ENCODE measurements at regions not wholly inside any gene's neighbourhood (a gene's known extent, or its start where the extent isn't known, plus 50 kb on each side); places are given as distances from the start of the nearest gene placed in this dataset.

- no peak for DNase-seq (ENCODE audit: low spot score)
Observed at GRCh38 chr9:79360387-79361347, 211.1 kb upstream of the TLE4 start.

- no peak for DNase-seq (ENCODE audit: low spot score)
Observed at GRCh38 chr9:79362100-79363081, 209.4 kb upstream of the TLE4 start.

GRCh38 chr9:79369676-79370075 lies 202.1 kb upstream of the TLE4 start:
- DNase-seq (ENCODE audit: low spot score) = no peak

- no peak for DNase-seq (ENCODE audit: low spot score)
Observed at GRCh38 chr9:79371301-79371700, 200.5 kb upstream of the TLE4 start.

- no peak for DNase-seq (ENCODE audit: low spot score)
Observed at GRCh38 chr9:79371948-79372555, 199.7 kb upstream of the TLE4 start.

- DNase-seq (ENCODE audit: low spot score) = no peak
Observed at GRCh38 chr9:79377339-79377855, 194.4 kb upstream of the TLE4 start.

GRCh38 chr9:79378107-79378506 lies 193.7 kb upstream of the TLE4 start:
- DNase-seq (ENCODE audit: low spot score) = no peak

- no peak for DNase-seq (ENCODE audit: low spot score)
Observed at GRCh38 chr9:79382044-79382443, 189.7 kb upstream of the TLE4 start.

GRCh38 chr9:79382458-79382857 lies 189.3 kb upstream of the TLE4 start:
- no peak for DNase-seq (ENCODE audit: low spot score)

- no peak for DNase-seq (ENCODE audit: low spot score)
Observed at GRCh38 chr9:79383096-79383495, 188.7 kb upstream of the TLE4 start.

GRCh38 chr9:79384091-79384490 lies 187.7 kb upstream of the TLE4 start:
- DNase-seq (ENCODE audit: low spot score) = no peak

- DNase-seq (ENCODE audit: low spot score) = no peak
Observed at GRCh38 chr9:79384501-79384900, 187.3 kb upstream of the TLE4 start.

GRCh38 chr9:79387101-79387835 lies 184.5 kb upstream of the TLE4 start:
- no peak for DNase-seq (ENCODE audit: low spot score)

GRCh38 chr9:79390077-79390698 lies 181.6 kb upstream of the TLE4 start:
- DNase-seq (ENCODE audit: low spot score) = no peak

GRCh38 chr9:79390781-79391770 lies 180.7 kb upstream of the TLE4 start:
- DNase-seq (ENCODE audit: low spot score) = no peak

GRCh38 chr9:79395228-79395627 lies 176.5 kb upstream of the TLE4 start:
- no peak for DNase-seq (ENCODE audit: low spot score)

- no peak for DNase-seq (ENCODE audit: low spot score)
Observed at GRCh38 chr9:79395755-79396154, 176.0 kb upstream of the TLE4 start.

GRCh38 chr9:79396168-79396567 lies 175.6 kb upstream of the TLE4 start:
- DNase-seq (ENCODE audit: low spot score) = no peak

- no peak for DNase-seq (ENCODE audit: low spot score)
Observed at GRCh38 chr9:79403495-79403894, 168.3 kb upstream of the TLE4 start.
